Activated CD4-positive, alpha-beta T cell treated with anti-CD3 and anti-CD28 coated beads for 48 hours (primary cell): ENCODE measurements at regions not wholly inside any gene's neighbourhood (a gene's known extent, or its start where the extent isn't known, plus 50 kb on each side); places are given as distances from the start of the nearest gene placed in this dataset.

Experiments used
- DNase-seq: peaks from one replicate; pipeline ENCODE4 v3.0.0-alpha.2; 2020

DNA sequence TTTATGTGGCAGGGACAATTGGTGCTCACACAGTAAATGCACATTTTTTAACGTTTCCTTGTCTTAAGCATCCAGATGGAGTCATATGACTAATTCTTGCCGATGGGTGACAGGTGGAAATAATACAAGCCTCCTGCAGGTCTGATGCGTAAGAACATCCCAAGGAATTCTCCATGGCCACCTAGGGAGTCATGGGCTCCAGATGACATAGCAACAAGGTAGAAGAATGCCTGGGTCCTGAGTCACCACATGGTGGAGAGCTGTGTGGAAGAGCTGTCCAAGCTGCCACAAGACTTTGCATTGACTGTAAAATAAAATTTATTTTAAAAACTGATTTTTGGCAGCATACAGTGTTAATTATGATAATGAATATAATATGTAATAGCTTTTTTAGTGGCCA is 77.0 kb upstream of the MAP3K7 start:
- DNase-seq = no peak

- DNase-seq = no peak
Measured at GRCh38 chr6:90663106-90663505, 76.2 kb upstream of the MAP3K7 start.

GRCh38 chr6:90660931-90661330 is 74.1 kb upstream of the MAP3K7 start:
- DNase-seq = no peak

DNA sequence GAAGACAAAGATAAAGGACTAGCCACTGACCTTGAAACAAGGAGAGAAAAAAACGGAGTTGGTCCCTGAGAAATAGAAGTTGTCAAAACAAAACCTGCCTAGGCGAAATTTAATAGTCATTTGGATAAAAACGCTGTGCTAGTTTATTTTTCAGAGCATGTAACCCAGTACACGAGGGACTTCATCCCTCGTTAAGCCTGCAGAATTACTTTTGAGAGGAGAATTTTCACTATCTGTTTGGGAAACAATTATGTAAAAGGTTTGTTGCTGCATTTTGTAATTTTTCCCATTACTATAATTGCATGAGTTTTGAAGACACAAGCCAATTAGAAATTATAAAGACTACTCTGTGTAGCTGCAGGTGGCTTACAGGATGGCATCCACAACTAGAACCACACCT is 71.6 kb upstream of the MAP3K7 start:
- DNase-seq = no peak

DNA sequence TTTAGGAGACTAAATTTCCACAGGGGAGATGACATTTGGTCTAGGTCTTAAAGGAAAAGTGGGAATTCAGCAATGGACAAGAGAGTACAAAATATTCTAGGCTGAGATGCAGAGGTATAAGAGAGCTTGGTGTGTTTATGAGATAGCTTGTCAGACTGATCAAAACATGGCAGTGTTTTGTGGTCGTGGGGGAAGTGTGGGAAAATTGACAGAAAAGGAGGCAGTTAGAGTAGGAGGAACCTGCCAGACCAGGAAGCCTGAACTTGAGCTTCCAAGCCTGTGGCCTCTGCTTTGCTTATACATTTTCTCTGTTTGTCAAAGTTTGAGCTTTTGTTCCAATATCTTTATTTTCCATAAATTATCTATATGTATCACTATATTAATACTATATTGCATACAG is 69.5 kb upstream of the MAP3K7 start:
- DNase-seq = no peak

GRCh38 chr6:90654806-90655205 is 67.9 kb upstream of the MAP3K7 start:
- DNase-seq = no peak

DNA sequence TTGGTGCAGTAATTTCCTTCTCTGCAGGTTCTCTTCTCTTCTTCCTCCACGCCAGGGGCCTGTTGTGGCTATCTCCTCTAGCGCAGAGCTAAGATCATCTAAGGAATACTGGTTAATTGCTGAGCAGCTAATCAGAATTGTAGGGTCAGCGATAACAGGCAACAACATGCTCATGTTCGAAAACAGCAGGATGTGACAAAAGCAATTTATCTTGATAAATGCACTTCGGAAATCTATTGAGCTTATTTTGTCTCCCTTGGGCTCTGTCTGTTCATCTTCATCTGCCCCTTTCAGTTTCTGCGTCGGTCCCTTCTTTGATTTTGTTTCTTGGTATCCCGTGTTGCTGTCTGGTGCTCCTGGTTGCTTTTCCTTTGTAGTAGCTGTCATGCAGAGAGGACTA is 67.3 kb upstream of the MAP3K7 start:
- DNase-seq = no peak

- no peak for DNase-seq
Measured at GRCh38 chr6:90653750-90654149, 66.9 kb upstream of the MAP3K7 start.

DNA sequence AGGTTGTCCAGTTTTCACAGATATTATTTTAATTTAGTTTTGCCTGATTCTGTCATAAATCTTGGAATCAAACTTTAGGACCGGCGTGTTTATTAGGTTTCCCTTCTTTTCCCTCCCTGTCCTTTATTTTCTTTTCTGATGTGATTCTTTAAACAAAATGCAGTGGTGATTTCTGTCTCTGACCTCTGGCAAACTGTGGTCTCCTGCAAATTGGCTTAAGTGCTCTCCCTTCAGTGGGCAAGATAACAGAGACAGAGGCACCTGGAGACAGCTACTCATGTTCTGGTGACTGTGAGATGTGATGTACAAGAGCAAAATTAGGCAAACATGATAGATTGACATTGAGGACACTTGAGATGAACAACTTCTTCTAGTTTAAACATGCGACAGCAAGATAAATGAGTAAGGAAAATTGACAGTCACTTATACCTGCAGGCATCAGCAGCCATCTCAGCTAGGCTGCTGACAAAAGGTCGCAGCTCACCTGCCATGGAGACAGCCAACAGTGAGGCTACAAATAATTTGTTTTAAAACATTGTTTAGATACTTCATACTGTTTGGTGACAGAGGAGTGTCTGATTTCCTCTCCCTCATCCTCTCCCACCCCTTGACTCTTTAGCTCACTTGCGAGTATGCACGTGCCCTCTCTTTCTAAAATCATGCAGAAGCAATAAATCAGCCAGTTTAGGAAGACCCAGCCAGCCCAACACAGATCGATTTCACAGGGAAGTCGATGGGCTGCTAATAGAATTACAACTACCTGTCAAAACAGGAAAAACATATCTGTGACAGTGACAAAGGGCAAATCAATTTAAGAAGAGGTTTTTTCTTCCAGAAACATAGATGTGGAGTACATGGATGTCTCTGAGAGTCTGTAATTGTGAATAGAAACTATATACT is 63.4 kb upstream of the MAP3K7 start:
- no peak for DNase-seq

- no peak for DNase-seq
Measured at GRCh38 chr6:90648873-90649272, 62.0 kb upstream of the MAP3K7 start.

GRCh38 chr6:90646940-90647339 is 60.1 kb upstream of the MAP3K7 start:
- DNase-seq = no peak

GRCh38 chr6:90645634-90646033 is 58.8 kb upstream of the MAP3K7 start:
- no peak for DNase-seq

DNA sequence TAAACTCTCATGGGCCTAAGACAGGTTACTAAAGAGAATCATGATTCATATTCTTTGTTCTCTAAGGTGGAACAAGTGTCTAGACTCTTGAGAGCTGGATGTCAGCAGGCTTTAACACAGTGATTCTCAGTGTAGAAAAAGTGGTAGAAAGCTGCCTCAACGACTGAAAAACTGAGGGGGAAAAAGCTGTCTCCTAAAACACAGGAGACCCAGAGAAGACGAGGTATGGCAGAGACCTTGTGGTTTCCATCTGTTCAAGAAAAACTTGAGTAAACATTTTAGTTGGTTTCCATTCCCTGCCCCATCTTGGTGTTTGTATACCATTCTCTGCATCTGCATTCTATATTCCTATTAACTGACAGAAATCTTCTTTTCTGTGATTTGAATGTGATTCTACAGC is 57.6 kb upstream of the MAP3K7 start:
- no peak for DNase-seq

DNA sequence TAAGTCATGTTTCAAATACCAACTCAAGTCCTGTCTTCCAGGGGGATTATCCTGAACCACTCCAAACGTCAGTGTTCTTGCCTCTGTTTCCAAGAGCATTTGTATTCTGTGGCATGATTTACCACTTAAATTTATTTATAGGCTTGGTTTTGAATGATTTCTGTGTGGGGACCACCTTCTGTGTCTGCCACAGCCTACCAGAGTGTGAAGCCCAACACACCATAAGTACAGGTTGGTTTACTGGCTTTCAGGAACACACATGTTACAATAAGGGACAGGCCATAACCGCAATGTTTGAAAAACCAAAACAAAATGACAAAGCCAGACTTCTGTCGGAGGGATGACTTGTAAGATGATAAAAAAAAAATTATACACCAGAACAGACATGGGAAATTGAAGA is 56.5 kb upstream of the MAP3K7 start:
- DNase-seq = no peak

- no peak for DNase-seq
Measured at GRCh38 chr6:90637320-90637719, 50.4 kb upstream of the MAP3K7 start.
